A549 (cell line): ENCODE measurements at regions not wholly inside any gene's neighbourhood (a gene's known extent, or its start where the extent isn't known, plus 50 kb on each side); places are given as distances from the start of the nearest gene placed in this dataset.

Source experiments
- ATAC-seq, 2 experiments: fragments of 200-7000 bp in 1 of 2; fragments of >200 bp in 1 of 2; cut with Nextera tagmentation in 1 of 2; cut with Tn5 transposase in 1 of 2; 3 replicates each; pipeline versions ENCODE4 v1.8.0 to v1.9.1; 2018 to 2020; ENCODE audit warnings: mild to moderate bottlenecking in 1 of 2, moderate library complexity in 1 of 2
- CTCF ChIA-PET: fragments of 300-600 bp; sonication (Branson Sonifier 250); formaldehyde crosslinking; extraction: SDS; loops from one replicate; lab custom pipeline; 2021; ENCODE audit warnings: antibody characterized with exemption, inconsistent platforms; lab: Yijun Ruan, JAX
- POLR2A ChIA-PET: fragments of 350-600 bp; formaldehyde crosslinking; extraction: SDS; loops from one replicate; lab custom pipeline; 2021; ENCODE audit warnings: antibody characterized with exemption, inconsistent platforms; lab: Yijun Ruan, JAX
- DNase-seq, 2 experiments: peaks; one replicate each; pipeline versions ENCODE4 v3.0.0 to v3.0.0-alpha.2; 2011 to 2016; ENCODE audit warnings: low read depth in 1 of 2, low spot score in 1 of 2
- FAIRE-seq: peaks from 2 replicates; lab custom pipeline; 2011; peaks lifted over from hg19 to GRCh38; lab: Jason Lieb, UNC
- H3K27ac ChIP-seq, 2 experiments: fragments of >200 bp; sonication (Bioruptor Twin); formaldehyde crosslinking; 3 replicates each; pipeline ENCODE4 v1.5.1; 2016 to 2017
- H3K4me1 ChIP-seq: fragments of >200 bp; sonication (Bioruptor Twin); formaldehyde crosslinking; 3 replicates; pipeline ENCODE4 v1.6.1; 2016
- H3K4me2 ChIP-seq: fragments of >200 bp; sonication (Bioruptor Twin); formaldehyde crosslinking; 3 replicates; pipeline ENCODE4 v1.6.1; 2016
- H3K4me3 ChIP-seq: fragments of >200 bp; sonication (Bioruptor Twin); formaldehyde crosslinking; 3 replicates; pipeline ENCODE4 v1.5.1; 2016
- H3K9me3 ChIP-seq: fragments of >200 bp; sonication (Bioruptor Twin); formaldehyde crosslinking; 3 replicates; pipeline ENCODE4 v1.6.1; 2016
- CBX8 ChIP-seq: fragments of 200-600 bp; sonication (generic); IDR thresholded peaks from 2 replicates; pipeline ENCODE4 v1.6.1; 2016
- CEBPB ChIP-seq, 2 experiments: fragments of >200 bp in 1 of 2; sonication (Bioruptor Twin) in 1 of 2; formaldehyde crosslinking in 1 of 2; IDR thresholded peaks; 2 replicates each; pipeline ENCODE4 v1.6.1; 2012 to 2016
- CHD2 ChIP-seq: fragments of 150-350 bp; IDR thresholded peaks from 2 replicates; pipeline ENCODE4 v1.6.1; 2014; ENCODE audit warnings: low read length; ENCODE audit not compliant: partially characterized antibody
- E2F6 ChIP-seq: IDR thresholded peaks from 2 replicates; pipeline ENCODE4 v1.6.1; 2012; ENCODE audit warnings: low read depth, borderline replicate concordance
- EHMT2 ChIP-seq: fragments of 200-600 bp; sonication (generic); IDR thresholded peaks from 2 replicates; pipeline ENCODE4 v1.6.1; 2016; ENCODE audit warnings: antibody characterized with exemption, low read depth, mild to moderate bottlenecking, moderate library complexity
- FOSL2 ChIP-seq, 2 experiments: fragments of 450-650 bp in 1 of 2; fragments of >200 bp in 1 of 2; sonication (Bioruptor Twin) in 1 of 2; formaldehyde crosslinking; IDR thresholded peaks; 2 replicates each; pipeline versions ENCODE4 v1.5.0 to v1.6.1; 2016 to 2020; ENCODE audit warnings: mild to moderate bottlenecking in 1 of 2, moderate library complexity in 1 of 2
- GATA3 ChIP-seq: IDR thresholded peaks from 2 replicates; pipeline ENCODE4 v1.6.1; 2012; ENCODE audit warnings: borderline replicate concordance
- HOXB5 ChIP-seq: fragments of 250-450 bp; sonication (Bioruptor Pico); IDR thresholded peaks from 2 replicates; pipeline ENCODE4 v1.5.0; 2020; ENCODE audit warnings: mild to moderate bottlenecking, moderate library complexity
- JUNB ChIP-seq: fragments of >200 bp; sonication (Bioruptor Twin); formaldehyde crosslinking; IDR thresholded peaks from 2 replicates; pipeline ENCODE4 v1.6.1; 2016
- NFE2L2 ChIP-seq: fragments of 150-350 bp; conservative IDR thresholded peaks from 2 replicates; pipeline ENCODE4 v1.6.1; 2014; ENCODE audit warnings: low read length
- NPAS2 ChIP-seq: fragments of 250-450 bp; sonication (Bioruptor Pico); IDR thresholded peaks from 2 replicates; pipeline ENCODE4 v1.8.0; 2022; ENCODE audit warnings: mild to moderate bottlenecking, moderate library complexity, borderline replicate concordance
- PHF8 ChIP-seq: fragments of 200-600 bp; sonication (generic); IDR thresholded peaks from 2 replicates; pipeline ENCODE4 v1.6.1; 2016; ENCODE audit warnings: low read depth, mild to moderate bottlenecking, antibody characterized with exemption, moderate library complexity, borderline replicate concordance
- POLR2A ChIP-seq: IDR thresholded peaks from 2 replicates; pipeline ENCODE4 v1.6.1; 2012; ENCODE audit warnings: mild to moderate bottlenecking, low read length
- POLR2AphosphoS2 ChIP-seq: conservative IDR thresholded peaks from 2 replicates; pipeline ENCODE4 v1.6.1; 2012; ENCODE audit warnings: low read length, improper control_type of control experiment, inconsistent platforms
- SREBF2 ChIP-seq: fragments of 450-650 bp; IDR thresholded peaks from 2 replicates; pipeline ENCODE4 v1.6.1; 2014; ENCODE audit warnings: mild to moderate bottlenecking, moderate library complexity
- TFCP2L1 ChIP-seq: fragments of 250-450 bp; sonication (Bioruptor Pico); IDR thresholded peaks from 2 replicates; pipeline ENCODE4 v1.5.0; 2021; ENCODE audit warnings: mild to moderate bottlenecking
- TP53 ChIP-seq: fragments of 250-450 bp; sonication (Bioruptor Pico); IDR thresholded peaks from 2 replicates; pipeline ENCODE4 v1.5.0; 2021; ENCODE audit warnings: mild to moderate bottlenecking, moderate library complexity
- ZFP36 ChIP-seq: fragments of 450-650 bp; IDR thresholded peaks from 2 replicates; pipeline ENCODE4 v1.6.1; 2014; ENCODE audit warnings: borderline replicate concordance; ENCODE audit not compliant: partially characterized antibody
- WGBS: methylation state at CpG from one replicate; pipeline ENCODE4 v1.1.6; 2017; ENCODE audit errors: missing lambda C conversion rate; 5-methylcytosine and 5-hydroxymethylcytosine counted together
- TF ChIP-seq, protein P1 (sequence below): fragments of >200 bp; sonication (Bioruptor Twin); formaldehyde crosslinking; IDR thresholded peaks from 3 replicates; pipeline ENCODE4 v1.6.1; 2016
- TF ChIP-seq, protein P2 (sequence below): fragments of 250-450 bp; sonication (Bioruptor Pico); IDR thresholded peaks from 2 replicates; pipeline ENCODE4 v1.5.0; 2021; ENCODE audit warnings: mild to moderate bottlenecking, moderate library complexity, borderline replicate concordance
- TF ChIP-seq, protein P3 (sequence below): fragments of 250-450 bp; sonication (Bioruptor Pico); IDR thresholded peaks from 2 replicates; pipeline ENCODE4 v1.5.0; 2020; ENCODE audit warnings: low read depth, mild to moderate bottlenecking, moderate library complexity

- FAIRE-seq = no peak
- CTCF ChIA-PET = no interaction called here
- TF ChIP-seq, protein P1, sequence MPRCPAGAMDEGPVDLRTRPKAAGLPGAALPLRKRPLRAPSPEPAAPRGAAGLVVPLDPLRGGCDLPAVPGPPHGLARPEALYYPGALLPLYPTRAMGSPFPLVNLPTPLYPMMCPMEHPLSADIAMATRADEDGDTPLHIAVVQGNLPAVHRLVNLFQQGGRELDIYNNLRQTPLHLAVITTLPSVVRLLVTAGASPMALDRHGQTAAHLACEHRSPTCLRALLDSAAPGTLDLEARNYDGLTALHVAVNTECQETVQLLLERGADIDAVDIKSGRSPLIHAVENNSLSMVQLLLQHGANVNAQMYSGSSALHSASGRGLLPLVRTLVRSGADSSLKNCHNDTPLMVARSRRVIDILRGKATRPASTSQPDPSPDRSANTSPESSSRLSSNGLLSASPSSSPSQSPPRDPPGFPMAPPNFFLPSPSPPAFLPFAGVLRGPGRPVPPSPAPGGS = no peak
- TF ChIP-seq PHF8 = no peak
- TF ChIP-seq CEBPB (IDR thresholded peaks at IDR 0.05) = no peak
- TF ChIP-seq GATA3 = no peak
- TF ChIP-seq CHD2 = no peak
- TF ChIP-seq EHMT2 = no peak
- TF ChIP-seq E2F6 = no peak
- TF ChIP-seq NFE2L2 = no peak
- no peak for TF ChIP-seq TFCP2L1
- Histone ChIP-seq H3K4me3 (no peak overlapping the region), H3K4me1 (no peaks in the 10 kb centered on the region), H3K27ac (no peak overlapping the region), H3K4me2 (no peak overlapping the region), H3K9me3 (no peaks in the 10 kb centered on the region)
- POLR2A ChIA-PET = interaction anchor here (0.6 kb wide), 1 partner anchor 371 kb away, joined by 9 read pairs; no protein-coding TSS in a partner anchor
- 75% methylated on average over 14 of the region's 14 CpGs for WGBS
- ATAC-seq = no peak
- DNase-seq = no peak
These were observed 111.2 kb upstream of the HIVEP1 start for GRCh38 chr6:11900662-11901598.

GRCh38 chr6:11899645-11900044 lies 112.5 kb upstream of the HIVEP1 start:
- ATAC-seq (no peak), DNase-seq (no peak), FAIRE-seq (no peak)
- CTCF ChIA-PET = no interaction called here
- 100% methylated on average over 1 of the region's 1 CpG for WGBS
- Histone ChIP-seq H3K4me3 (no peak overlapping the region), H3K4me2 (no peak overlapping the region), H3K27ac (no peak overlapping the region), H3K4me1 (no peaks in the 10 kb centered on the region), H3K9me3 (no peaks in the 10 kb centered on the region)
- TF ChIP-seq, protein P2, sequence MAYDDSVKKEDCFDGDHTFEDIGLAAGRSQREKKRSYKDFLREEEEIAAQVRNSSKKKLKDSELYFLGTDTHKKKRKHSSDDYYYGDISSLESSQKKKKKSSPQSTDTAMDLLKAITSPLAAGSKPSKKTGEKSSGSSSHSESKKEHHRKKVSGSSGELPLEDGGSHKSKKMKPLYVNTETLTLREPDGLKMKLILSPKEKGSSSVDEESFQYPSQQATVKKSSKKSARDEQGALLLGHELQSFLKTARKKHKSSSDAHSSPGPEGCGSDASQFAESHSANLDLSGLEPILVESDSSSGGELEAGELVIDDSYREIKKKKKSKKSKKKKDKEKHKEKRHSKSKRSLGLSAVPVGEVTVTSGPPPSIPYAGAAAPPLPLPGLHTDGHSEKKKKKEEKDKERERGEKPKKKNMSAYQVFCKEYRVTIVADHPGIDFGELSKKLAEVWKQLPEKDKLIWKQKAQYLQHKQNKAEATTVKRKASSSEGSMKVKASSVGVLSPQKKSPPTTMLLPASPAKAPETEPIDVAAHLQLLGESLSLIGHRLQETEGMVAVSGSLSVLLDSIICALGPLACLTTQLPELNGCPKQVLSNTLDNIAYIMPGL = no peak
- TF ChIP-seq SREBF2 (no peak), ZFP36 (no peak), POLR2AphosphoS2 (no peak), POLR2A (no peak), TP53 (CRISPR knock-in tag) (no peak), CBX8 (no peak), NPAS2 (CRISPR knock-in tag) (no peak), HOXB5 (CRISPR knock-in tag) (no peak), EHMT2 (no peak), JUNB (no peak), FOSL2 (IDR thresholded peaks at IDR 0.05) (no peak), FOSL2 (CRISPR knock-in tag; IDR thresholded peaks at IDR 0.05) (no peak), PHF8 (no peak)
- TF ChIP-seq, protein P3, sequence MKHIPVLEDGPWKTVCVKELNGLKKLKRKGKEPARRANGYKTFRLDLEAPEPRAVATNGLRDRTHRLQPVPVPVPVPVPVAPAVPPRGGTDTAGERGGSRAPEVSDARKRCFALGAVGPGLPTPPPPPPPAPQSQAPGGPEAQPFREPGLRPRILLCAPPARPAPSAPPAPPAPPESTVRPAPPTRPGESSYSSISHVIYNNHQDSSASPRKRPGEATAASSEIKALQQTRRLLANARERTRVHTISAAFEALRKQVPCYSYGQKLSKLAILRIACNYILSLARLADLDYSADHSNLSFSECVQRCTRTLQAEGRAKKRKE = no peak
- POLR2A ChIA-PET = no interaction called here
